ENCODE measurements at regions not wholly inside any gene's neighbourhood (a gene's known extent, or its start where the extent isn't known, plus 50 kb on each side); places are given as distances from the start of the nearest gene placed in this dataset.

GRCh38 chr4:33437406-33437805 lies 2717.2 kb downstream of the PCDH7 start:
- no peak overlapping the region for H3K23ac ChIP-seq (ENCODE audit: insufficient read length)
- H2BK20ac ChIP-seq (ENCODE audit: low read length) = no peak overlapping the region
- WGBS, 2 experiments (ENCODE audit: extremely low coverage in 1 of 2, insufficient coverage in 1 of 2, insufficient read length in 1 of 2, insufficient replicate concordance in 2 of 2, low coverage in 1 of 2, low lambda C conversion rate in 2 of 2, missing lambda C conversion rate in 1 of 2) = 90% methylated on average over 2 of the region's 2 CpGs; no CpG with 5 or more reads in 1 of the 2 experiments
- TF ChIP-seq RXRA (IDR thresholded peaks at IDR 0.05; ENCODE audit: insufficient read depth, low read depth, low read length) = no peak
- no peak for TF ChIP-seq POLR2A (IDR thresholded peaks at IDR 0.05; ENCODE audit: control extremely low read depth in 1 of 2, low read depth in 2 of 2, low read length in 2 of 2)
- TF ChIP-seq MAFK (IDR thresholded peaks at IDR 0.05; ENCODE audit: low read depth, low read length) = no peak
- TF ChIP-seq CTCF (IDR thresholded peaks at IDR 0.05; ENCODE audit: control extremely low read depth in 1 of 3, insufficient read depth in 1 of 3, low read depth in 1 of 3, low read length in 3 of 3) = no peak
- H3K4me3 ChIP-seq (ENCODE audit: extremely low read depth in 1 of 4, insufficient read depth in 2 of 4, low read depth in 3 of 4, low read length in 4 of 4) = no peak overlapping the region
- H3K27ac ChIP-seq (ENCODE audit: low read depth, low read length) = no peak overlapping the region
- no peak overlapping the region for H3K9ac ChIP-seq (replicated peaks in 1 of 4; ENCODE audit: extremely low read depth in 1 of 4, low read depth in 3 of 4, low read length in 3 of 4)
- H3K56ac ChIP-seq (replicated peaks; ENCODE audit: insufficient read length, low read depth, low read length) = no peak overlapping the region
- H4K8ac ChIP-seq (ENCODE audit: extremely low read depth, insufficient read depth, low read length) = no peak overlapping the region
- DNase-seq (ENCODE audit: low read depth in 1 of 2, low spot score in 2 of 2) (no peak), FAIRE-seq (no peak)
- H2BK15ac ChIP-seq (ENCODE audit: low read length) = no peak overlapping the region
- H3K9me3 ChIP-seq (ENCODE audit: insufficient read depth in 2 of 2, low read depth in 1 of 2, low read length in 1 of 2) = no peaks in the 10 kb centered on the region
- no peak overlapping the region for H3K4me2 ChIP-seq (ENCODE audit: insufficient read depth in 1 of 2, low read depth in 2 of 2, low read length in 2 of 2)
- H3K27me3 ChIP-seq (replicated peaks in 1 of 4; ENCODE audit: control insufficient read depth in 3 of 4, extremely low read depth in 1 of 4, insufficient read depth in 3 of 4, low read length in 3 of 4) = no peaks in the 10 kb centered on the region
- no peak overlapping the region for H4K5ac ChIP-seq (ENCODE audit: insufficient read length, low read depth, low read length)
- no peaks in the 10 kb centered on the region for H3K79me1 ChIP-seq (ENCODE audit: low read depth, low read length)
- H2BK12ac ChIP-seq (ENCODE audit: low read depth, low read length) = no peak overlapping the region
- no peaks in the 10 kb centered on the region for H3K4me1 ChIP-seq (replicated peaks in 1 of 4; ENCODE audit: control insufficient read depth in 3 of 4, insufficient read depth in 4 of 4, low read length in 3 of 4)
- no peak overlapping the region; the same call in 1 of the 2 replicates for H2AFZ ChIP-seq (ENCODE audit: low read length)
- H4K20me1 ChIP-seq (replicated peaks in 1 of 2; ENCODE audit: control insufficient read depth in 1 of 2, insufficient read depth in 2 of 2, low read length in 2 of 2) = no peaks in the 10 kb centered on the region
- H2BK5ac ChIP-seq (ENCODE audit: low read depth, low read length) = no peak overlapping the region
- no peak overlapping the region for H4K91ac ChIP-seq (replicated peaks; ENCODE audit: insufficient read length, low read length)
- no peak overlapping the region for H3K14ac ChIP-seq (ENCODE audit: insufficient read length)
- ChIA-PET POLR2A (ENCODE audit: partially characterized antibody) (no interaction called here), CTCF (ENCODE audit: partially characterized antibody) (no interaction called here)
- H3K4ac ChIP-seq (replicated peaks; ENCODE audit: insufficient read length, low read depth, low read length) = no peak overlapping the region
- H3K18ac ChIP-seq (ENCODE audit: extremely low read depth, low read length) = no peak overlapping the region
- H3K36me3 ChIP-seq (ENCODE audit: control insufficient read depth in 2 of 4, insufficient read depth in 4 of 4, low read length in 3 of 4) = no peaks in the 10 kb centered on the region
- no peak overlapping the region for H2BK120ac ChIP-seq (replicated peaks; ENCODE audit: low read depth, low read length)
- H3K79me2 ChIP-seq (ENCODE audit: control insufficient read depth in 1 of 2, insufficient read depth in 2 of 2, low read length in 2 of 2) = no peaks in the 10 kb centered on the region
- no peak overlapping the region for H2AK5ac ChIP-seq (ENCODE audit: low read depth, low read length)
- no peaks in the 10 kb centered on the region for H3K23me2 ChIP-seq (ENCODE audit: low read depth, low read length)
